T-helper 22 cell (primary cell): ENCODE measurements at regions not wholly inside any gene's neighbourhood (a gene's known extent, or its start where the extent isn't known, plus 50 kb on each side); places are given as distances from the start of the nearest gene placed in this dataset.
"Not testable (repeated sequence)": the region's sequence is repeated elsewhere in the genome, so short reads cannot be mapped to it uniquely, and the experiment has no call there.

Source experiments
- DNase-seq: peaks from one replicate; pipeline ENCODE4 v3.0.0-alpha.2; 2020; ENCODE audit warnings: low read depth

DNA sequence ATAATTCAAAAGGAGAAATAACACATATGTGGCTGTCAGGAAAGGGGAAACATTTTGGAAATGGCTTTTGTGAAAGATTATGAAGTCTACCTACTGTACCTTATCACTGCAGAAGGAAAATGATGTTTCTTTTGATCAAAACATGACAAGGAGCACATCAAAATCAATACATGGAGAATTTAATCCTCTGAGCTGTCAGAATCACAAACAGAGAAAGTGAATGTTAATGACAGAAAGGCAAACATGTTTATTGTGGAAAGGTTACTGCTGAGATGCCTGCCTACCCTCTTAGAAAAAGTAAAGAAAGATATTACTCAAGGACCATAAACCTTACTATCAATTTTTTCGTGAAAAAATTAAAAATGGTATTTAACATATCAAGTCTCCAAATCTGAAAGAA, 794.5 kb upstream of the GYPC start:
- no peak for DNase-seq

DNA sequence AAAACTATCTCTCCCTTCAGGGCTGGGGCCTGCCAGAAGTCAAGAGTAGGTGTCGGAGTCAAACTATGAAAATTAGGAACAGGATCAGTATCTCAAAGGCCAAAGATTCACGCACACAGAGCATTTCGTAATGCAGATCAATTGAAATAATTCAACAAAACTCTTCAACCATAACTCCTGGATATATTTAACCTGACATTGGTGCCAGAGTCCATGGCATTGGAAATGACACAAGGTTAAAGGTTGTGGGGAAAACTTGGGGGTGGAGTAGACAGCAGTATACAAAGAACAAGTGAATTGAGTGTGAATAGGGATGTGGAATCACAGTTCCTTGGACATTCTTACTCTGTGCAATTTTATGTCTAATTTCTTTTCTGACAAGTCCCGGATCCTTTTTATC, 788.0 kb upstream of the GYPC start:
- DNase-seq, result no peak

DNA sequence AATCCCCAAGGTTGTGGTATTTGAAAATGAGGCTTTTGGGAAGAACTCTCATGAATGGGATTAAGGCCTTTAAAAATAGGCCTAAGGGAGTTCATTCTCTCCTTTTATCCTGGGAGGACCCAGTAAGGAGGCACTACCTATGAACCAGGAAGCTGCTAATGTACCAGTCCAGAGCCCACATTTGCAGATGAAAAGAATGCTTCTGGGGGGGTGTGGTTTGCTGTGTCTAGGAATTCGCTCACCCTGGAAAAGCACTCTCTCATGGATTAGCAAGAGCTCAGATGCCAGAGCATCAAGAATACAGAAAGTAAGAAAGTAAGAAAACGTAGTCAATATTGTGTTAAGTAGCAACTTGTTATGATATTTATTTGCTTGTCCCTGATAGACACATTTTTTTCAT, 785.7 kb upstream of the GYPC start:
- DNase-seq, result no peak

DNA sequence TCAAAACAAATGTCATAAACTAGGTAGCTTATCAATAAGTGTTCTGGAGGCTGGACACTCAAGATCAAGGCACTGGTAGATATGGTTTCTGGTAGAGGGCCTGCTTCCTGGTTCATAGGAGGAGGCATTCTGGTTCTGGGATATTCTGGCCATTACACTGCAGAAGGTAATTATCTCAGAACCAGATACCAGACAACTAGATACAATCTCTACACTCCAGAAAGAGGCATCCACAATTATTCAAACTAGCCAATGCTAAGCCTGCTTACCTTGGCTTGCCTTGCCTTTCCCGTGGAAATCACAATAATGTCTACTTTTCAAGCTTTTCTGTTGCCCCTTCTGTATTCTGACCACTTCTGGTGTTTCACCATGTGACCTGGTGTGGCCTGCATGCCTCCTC, 785.2 kb upstream of the GYPC start:
- DNase-seq, result no peak

DNA sequence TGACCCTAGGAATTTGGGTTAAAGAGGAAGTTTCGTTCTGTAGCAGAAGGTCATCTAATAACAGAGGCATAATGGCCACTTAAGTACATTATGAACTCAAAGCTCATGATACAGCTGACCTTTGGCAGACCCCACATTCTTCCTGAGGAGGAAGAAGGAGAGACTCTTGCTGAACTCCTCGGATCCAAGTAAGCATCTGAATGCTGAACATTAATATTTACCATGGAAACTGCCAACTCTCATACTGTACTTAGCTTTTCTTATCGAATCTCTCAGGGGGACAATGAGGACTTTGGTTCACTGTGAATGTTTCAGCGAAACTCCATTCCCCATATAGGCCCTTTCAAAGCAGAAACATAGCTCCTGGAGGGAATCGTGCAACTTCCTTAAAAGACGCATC, 781.4 kb upstream of the GYPC start:
- no peak for DNase-seq

DNA sequence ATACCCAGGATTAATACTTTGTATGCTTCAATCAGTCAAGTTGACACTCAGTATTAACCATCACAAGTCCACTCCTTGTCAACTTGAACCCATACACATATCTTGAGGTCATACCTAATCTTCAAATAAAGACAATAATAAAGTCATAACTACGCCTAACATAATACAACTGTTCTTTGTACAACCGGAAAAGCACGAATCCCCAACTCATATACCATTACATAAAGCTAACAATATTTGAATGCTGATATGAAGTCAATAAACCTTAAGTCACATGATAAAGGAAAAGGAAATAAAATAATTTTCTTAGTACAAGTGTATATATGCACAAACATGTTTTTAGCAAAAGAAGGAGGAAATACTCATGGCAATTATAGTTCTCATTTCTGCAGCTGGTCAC, 770.6 kb upstream of the GYPC start:
- no peak for DNase-seq

DNA sequence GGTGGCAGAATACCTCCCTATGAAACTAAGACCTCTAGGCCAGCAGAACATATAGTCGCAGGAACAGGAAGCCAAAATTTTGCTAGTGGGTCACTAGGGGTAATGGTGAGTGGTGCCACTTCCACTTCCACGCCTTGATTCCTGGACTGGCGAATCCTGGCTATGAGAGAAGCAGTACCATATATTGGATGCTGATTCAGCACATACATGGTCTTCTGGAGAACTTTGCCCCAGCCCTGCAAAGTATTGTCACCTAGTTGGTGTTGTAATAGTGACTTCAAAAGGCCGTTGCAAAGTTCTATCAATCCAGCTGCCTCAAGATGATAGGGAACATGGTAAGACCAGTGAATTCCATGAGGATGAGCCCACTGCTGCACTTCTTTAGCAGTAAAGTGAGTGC, 769.8 kb upstream of the GYPC start:
- no peak for DNase-seq

DNA sequence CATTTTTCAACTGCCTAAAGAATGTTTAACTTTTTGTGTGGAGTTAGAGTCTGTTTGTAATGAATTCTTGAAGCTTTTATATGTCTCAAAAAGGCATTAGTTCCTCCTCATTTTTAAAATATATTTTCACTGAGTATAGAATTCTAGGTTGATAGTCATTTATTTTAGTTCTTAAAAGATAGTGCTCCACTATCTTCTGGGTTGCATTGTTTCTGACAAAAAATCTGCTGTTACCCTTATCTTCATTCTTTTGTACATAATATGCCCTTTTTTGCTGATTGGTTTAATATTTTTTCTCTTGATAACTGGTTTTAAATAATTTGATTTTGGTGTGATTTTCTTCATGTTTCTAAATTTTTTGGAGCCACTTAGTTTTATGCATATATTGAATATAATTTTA, 754.7 kb upstream of the GYPC start:
- no peak for DNase-seq

DNA sequence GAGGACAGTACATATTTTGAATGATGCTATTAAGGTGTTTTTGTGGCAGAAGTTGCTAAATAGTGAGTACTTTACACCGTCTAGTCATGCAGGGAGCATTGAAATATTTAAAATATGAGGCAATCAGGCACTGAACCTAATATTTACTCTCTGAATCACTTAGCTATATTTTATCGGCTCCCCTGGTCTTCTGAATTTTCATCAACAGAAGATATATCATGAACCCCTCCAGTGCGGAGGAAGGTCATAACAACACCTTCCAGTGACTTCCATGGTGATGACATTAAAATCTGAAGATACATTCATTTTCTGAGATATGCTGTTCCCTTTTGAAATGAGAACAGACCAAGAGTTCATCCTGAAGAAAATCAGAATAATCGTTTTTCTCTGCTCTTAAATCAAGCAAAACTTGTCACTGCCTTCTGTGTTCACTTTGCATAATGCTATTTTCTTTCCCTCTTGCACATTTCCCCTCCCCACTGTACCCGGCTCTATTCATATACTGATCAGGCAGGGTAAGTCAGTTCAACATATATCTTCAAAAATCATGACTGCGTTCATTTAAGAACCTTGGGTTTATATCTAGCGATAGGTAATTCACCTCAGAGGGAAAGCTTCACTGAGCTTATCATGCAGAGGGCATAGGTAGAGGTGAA, 729.9 kb upstream of the GYPC start:
- no peak for DNase-seq

DNA sequence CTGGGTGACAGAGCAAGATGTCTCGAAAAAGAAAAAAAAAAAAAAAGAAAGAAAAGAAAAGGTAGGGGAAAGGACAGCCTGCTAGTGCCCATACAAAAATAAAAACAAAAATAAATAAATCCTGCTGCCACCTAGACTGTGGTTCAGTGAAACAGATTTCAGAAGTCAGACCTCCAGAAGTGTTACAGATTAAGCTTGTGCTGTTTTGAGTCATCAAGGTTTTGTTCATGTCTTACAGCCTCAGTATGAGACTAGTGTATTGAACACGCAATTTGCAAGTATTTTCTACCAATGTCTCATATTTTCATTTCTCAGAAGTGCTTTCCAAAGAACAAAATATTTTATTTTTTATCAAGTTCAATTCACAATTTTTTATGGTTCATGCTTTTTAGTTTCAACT, 720.4 kb upstream of the GYPC start:
- DNase-seq, result no peak

DNA sequence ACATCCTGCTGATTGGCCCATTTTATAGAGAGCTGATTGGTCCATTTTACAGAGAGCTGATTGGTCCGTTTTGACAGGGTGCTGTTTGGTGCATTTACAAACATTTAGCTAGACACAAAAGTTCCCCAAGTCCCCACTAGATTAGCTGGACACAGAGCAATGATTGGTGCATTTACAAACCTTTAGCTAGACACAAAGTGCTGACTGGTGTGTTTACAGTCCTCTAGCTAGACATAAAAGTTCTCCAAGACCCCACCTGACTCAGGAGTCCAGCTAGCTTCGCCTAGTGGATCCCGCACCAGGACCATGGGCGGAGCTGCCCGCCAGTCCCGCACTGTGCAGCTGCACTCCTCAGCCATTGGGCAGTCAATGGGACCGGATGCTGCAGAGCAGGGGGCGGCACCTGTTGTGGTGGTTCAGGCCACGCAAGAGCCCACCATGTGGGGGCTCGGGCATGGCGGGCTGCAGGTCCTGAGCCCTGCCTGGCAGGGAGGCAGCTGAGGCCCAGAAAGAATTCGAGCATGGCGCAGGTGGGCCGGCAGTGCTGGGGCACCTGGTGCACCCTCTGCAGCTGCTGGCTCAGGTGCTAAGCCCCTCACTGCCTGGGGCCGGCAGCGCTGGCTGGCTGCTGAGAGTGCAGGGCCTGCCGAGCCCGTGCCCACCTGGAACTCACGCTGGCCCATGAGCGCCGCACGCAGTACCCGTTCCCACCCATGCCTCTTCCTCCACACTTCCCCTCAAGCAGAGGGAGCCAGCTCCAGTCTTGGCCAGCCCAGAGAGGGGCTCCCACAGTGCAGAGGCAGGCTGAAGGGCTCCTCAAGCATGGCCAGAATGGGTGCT, 713.2 kb upstream of the GYPC start:
- DNase-seq, result no peak

DNA sequence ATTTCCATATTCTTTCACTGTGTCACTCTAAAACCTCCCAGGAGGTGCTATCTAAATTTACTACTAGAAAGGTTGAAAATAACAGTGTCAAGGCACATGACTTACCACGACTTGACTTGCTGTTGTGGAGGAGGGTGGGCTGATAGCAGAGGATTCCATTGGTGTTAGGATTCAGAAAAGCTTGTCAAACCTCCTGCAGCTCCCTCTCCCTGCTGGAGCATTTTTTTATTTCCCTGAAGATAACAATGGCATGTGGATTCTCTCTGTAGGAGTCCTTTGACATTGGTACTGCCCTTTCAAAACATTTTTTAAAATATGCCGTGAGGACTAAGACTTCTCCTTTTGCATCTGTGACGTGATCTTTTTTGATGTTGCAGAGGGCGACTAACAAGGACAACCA, 696.9 kb upstream of the GYPC start:
- DNase-seq, result no peak

DNA sequence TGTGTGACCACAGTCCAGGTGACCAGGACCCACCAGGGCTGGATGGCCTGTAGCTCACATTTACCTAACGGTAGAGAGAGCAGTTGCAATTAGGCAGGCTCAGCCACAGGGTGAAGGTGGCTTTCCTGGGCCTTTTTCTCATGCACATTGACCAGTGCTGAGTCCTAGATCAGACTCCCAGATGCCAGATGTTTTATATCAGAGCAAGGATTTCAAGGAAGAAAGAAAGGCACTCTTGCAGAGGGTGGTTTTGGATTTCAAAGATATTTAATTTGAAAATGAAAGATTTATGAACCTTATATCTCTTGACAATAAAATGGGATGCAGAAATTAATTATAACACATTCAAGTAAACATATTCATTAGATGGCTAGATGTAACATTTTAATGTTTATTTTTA, 694.2 kb upstream of the GYPC start:
- no peak for DNase-seq

DNA sequence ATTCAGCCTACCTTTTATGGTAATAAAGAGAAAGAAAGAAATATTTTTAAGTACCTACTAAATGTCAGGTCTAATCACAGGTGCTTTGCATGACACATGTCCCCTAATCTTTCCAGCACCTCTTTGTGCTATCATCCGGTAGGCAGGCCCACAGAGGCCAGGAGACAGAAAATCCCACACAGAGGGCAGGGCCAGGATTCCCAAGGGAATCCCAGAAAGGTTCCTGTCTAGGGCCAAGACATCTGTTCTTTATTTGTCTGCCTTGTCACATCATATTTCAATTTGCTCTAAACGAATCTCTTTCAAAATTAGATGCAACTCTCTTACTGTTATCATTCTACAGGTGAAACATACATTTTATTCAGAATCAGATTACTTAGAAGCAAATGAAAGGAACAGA, 676.1 kb upstream of the GYPC start:
- DNase-seq, result no peak

DNA sequence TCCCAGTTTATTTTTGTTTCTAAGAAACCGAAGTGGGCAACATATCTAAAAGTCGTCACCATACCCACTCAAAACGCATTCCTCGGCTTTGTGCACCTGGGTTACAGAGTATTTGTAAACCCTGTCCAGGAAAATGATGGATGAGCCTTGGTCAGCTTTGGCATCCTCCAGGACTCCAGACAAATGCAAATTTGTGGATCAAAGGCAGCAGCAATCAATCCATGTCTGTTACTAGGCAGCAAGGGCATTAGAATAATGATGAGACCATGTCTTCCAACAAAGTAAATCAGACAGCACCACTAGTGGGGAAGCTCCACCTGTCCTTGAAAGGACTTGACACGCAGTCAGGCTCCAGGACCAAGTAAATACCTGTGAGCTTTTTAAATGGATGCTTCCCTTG, 672.6 kb upstream of the GYPC start:
- DNase-seq, result no peak

DNA sequence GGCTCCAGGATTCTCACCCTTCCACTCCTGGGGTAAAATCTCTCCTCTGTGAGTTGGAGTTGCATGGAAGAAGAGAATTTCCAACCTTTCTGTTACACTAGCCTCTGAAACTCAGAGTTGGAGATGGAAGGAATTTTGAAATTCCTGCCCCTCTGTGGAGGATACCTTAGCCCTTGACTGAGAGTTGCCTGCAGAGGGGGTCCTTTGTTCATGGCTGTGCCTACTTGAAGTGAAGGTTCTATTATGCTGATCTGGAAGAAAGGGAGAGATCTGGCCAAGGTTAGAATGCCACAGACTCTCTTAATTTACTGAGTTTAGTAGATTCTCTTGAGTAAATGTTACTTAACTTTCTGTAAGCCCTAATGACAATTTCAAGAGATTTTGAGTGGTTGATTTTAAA, 626.6 kb upstream of the GYPC start:
- DNase-seq, result no peak

DNA sequence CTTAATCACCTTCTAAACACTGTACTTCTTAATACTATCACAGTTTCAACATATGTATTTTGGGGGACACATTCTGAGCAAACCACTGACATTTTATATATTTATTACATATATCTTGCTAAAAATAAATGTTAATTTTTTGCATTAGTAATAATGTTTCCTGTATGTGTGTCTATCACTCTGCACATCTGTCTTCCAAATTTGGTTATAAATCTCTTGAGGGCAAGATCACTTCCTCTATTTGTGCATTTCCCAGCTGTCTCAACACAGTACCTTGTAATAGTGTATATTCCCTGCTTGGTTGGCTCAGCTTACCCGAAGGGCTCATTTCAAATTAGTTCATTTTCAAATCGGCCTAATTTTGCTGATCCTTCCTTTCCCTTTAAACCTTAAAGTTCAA, 617.1 kb upstream of the GYPC start:
- no peak for DNase-seq

DNA sequence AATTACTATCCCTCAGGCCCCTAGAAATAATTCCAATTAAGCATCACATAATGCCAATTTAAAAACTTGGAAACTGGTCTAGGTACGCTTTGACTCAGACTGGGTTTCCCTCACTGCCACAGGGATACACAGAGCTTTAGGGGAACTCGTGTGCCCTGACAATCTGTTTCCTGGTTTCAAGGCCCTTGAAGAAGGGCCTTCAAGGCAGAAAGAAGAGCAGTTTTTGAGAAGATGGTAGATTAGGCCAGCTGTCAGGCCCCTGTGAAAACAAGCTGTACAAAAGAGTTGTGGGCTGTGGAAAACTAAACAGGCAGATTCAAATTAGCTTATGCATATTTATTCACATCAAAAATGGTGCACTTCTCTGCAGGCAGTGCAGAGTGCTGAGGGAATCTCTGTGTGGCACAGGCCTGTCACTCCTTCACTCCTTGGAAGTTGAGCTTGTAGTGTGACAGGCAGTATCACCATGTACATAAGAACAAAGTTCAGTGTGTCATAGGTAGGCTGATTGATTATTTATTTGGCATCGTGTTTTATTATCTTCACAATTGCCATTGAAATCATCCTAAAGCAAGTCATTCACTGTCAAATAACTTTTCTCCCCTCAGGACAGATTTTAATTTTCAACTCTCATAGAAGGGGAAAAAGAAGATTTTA, 614.4 kb upstream of the GYPC start:
- no peak for DNase-seq

DNA sequence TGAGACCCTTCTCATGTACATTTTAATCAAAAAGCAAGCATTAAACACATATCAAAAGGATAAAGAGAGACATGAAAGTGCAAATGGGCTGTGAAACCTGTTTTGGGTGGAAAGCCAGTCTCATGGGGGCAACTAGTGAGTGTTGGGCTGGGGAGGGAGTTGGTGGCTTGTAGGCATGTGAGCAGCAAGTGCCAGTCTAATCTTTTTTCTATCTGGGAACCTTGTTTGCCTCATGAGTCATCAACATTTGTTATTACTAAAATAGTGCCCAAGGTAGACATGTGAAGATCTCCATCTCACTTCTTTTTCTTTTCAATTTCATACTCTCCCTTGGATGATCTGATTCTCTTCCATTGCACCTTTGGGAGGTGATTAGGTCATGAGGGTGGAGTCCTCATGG, 613.9 kb upstream of the GYPC start:
- DNase-seq, result no peak

DNA sequence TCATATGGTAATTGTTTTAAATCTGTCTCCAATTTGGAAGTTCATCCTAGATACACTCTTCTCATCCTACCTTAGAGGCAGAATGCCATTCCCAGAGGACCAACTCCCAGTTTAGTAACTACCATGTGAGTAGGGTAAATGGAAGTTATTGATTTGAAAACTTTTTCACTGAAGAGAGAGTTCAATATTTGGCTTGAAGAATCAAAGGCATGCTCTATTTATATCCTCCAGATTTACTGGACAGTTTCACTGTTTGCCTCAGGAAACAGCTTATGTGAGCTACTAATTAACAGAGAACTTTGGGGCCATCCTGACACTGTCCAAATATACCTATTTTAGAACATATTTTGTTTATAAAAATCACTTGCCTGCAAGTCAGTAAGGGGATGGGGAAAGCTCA, 607.2 kb upstream of the GYPC start:
- no peak for DNase-seq

DNA sequence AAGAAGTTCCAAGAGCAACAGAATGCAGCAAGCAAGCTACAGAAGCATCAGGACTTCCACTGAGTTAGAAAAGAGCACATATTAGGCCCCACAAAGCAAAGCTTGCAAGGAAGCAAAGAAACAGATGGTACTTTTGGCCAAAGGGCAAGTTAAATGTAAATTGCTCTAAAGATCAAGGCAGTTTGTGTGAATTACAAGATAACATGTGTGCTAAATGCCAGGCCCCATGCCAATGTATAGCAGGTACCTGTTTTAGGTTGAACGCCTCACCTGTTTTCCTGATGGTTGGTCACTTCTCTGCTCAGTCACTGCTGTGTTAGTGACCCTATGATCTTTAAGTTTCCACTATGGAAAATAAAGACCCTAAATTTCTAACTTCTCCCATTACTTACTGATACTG, 606.5 kb upstream of the GYPC start:
- DNase-seq, result no peak

DNA sequence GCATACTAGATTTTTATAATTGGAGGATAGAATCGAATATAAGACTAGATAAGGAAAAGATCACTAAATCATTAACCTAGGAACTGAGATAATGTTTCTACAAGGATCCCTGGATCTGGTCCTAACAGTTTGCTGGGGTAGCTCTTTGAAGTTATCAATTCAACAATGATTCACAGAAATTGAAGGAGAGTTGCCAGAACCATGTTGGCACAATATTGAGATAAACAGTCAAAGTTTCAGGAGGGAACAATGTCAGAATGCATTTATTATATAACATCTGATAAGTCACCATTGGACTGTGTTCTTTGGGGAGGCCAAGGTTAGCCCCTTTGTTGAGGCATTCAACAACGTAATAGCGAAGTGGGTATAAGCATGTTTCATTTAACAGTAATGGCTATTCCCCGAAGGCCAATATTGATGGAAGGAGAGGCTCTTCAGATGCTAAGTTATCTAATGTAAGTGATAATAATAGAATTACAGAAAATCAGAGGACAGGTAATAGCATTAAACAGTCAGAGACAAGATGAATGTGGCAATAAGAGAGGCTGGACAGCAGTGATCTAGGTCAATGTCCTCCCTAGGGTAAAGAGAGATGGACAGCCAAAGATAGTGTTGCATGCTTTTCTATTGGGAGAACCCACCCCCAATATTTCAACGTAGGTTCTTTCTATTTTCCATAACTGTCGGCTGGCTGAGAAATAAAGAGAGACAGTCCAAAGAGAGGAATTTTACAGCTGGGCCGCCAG, 604.8 kb upstream of the GYPC start:
- no peak for DNase-seq

DNA sequence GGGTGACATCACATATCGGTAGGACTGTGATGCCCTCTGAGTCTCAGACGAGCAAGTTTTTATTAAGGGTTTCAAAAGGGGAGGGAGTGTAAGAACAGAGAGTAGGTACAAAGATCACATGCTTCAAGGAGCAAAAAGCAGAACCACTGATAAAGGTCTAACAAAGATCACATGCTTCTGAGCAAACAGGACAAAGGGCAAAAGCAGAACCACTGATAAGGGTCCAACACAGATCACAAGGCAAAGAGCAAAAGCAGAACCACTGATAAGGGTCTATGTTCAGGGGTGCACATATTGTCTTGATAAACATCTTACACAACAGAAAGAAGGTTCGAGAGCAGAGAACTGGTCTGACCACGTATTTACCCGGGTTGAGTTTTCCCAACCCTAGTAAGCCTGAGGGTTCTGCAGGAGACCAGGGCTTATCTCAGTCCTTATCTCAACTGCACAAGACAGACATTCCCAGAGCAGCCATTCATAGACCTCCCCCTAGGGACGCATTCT, 604.2 kb upstream of the GYPC start:
- not testable (repeated sequence) for DNase-seq
